ENCODE measurements at regions not wholly inside any gene's neighbourhood (a gene's known extent, or its start where the extent isn't known, plus 50 kb on each side); places are given as distances from the start of the nearest gene placed in this dataset.

DNA sequence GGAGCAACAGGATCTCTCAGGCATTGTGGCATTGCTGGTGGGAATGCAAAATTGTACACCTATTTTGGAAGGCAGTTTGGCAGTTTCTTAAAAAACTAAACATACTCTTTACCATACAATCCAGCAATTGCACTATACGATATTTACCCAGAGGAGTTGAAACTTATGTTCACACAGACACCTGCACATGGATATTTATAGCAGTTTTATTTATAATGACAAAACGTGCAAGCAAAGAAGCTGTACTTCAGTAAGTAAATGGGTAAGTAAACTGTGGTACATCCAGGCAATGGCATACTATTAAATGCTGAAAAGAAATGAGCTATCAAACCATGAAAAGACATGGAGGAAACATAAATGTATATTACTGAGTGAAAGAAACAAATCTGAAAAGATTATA, 71.6 kb upstream of the UBAC2 start:
- H3K4me1 ChIP-seq, result peaks cover 0 to 11% of the 10 kb centered on the region in 2 donors
- no peaks in the 10 kb centered on the region for H3K9me3 ChIP-seq
- no peaks in the 10 kb centered on the region for H3K36me3 ChIP-seq
- no peak overlapping the region for H3K4me3 ChIP-seq
- no peak for DNase-seq (ENCODE audit: low spot score)
- H3K27ac ChIP-seq, result no peak overlapping the region
- no peaks in the 10 kb centered on the region for H3K27me3 ChIP-seq
- TF ChIP-seq, protein P1, sequence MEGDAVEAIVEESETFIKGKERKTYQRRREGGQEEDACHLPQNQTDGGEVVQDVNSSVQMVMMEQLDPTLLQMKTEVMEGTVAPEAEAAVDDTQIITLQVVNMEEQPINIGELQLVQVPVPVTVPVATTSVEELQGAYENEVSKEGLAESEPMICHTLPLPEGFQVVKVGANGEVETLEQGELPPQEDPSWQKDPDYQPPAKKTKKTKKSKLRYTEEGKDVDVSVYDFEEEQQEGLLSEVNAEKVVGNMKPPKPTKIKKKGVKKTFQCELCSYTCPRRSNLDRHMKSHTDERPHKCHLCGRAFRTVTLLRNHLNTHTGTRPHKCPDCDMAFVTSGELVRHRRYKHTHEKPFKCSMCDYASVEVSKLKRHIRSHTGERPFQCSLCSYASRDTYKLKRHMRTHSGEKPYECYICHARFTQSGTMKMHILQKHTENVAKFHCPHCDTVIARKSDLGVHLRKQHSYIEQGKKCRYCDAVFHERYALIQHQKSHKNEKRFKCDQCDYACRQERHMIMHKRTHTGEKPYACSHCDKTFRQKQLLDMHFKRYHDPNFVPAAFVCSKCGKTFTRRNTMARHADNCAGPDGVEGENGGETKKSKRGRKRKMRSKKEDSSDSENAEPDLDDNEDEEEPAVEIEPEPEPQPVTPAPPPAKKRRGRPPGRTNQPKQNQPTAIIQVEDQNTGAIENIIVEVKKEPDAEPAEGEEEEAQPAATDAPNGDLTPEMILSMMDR (IDR thresholded peaks at IDR 0.05), result no peak

DNA sequence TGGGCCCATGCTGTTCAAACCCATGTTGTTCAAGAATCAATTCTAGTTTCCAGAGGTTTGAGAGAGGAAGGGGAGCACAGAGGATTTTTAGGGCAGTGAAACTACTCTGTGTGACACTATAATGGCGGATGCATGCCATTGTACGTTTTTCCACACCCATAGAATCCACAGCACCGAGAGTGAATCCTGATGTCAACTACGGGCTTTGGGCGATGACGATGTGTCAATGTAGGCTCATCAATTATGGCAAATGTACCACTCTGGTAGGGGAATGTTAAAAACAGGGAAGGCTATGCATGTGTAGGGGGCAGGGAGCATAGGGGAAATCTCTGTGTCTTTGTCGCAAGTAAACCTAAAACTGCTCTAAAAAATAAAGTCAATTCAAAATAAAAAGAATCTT, 70.7 kb upstream of the UBAC2 start:
- DNase-seq (ENCODE audit: low spot score), result no peak
- Histone ChIP-seq H3K9me3 (no peaks in the 10 kb centered on the region), H3K4me1 (peaks cover 0 to 6% of the 10 kb centered on the region in 2 donors), H3K36me3 (no peaks in the 10 kb centered on the region), H3K27me3 (no peaks in the 10 kb centered on the region), H3K27ac (no peak overlapping the region), H3K4me3 (no peak overlapping the region)
- TF ChIP-seq, protein P1 (IDR thresholded peaks at IDR 0.05), result no peak

DNA sequence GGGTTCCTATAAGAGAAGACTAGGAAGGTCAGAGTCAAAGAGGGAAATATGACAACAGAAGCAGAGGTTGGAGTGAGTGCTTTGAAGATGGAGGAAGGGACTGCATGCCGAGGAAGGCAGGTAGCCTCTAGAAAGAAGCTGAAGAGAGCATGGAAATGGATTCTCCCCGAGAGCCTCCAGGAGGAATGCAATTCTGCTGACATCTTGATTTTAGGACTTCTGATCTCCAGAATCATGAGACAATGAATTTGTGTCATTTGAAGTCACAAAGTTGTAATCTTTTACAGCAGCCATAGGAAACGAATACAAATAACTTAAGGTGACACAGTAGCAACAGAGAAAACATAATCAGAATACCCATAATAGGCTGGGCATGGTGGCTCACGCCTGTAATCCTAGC, 69.2 kb upstream of the UBAC2 start:
- no peaks in the 10 kb centered on the region for H3K9me3 ChIP-seq

DNA sequence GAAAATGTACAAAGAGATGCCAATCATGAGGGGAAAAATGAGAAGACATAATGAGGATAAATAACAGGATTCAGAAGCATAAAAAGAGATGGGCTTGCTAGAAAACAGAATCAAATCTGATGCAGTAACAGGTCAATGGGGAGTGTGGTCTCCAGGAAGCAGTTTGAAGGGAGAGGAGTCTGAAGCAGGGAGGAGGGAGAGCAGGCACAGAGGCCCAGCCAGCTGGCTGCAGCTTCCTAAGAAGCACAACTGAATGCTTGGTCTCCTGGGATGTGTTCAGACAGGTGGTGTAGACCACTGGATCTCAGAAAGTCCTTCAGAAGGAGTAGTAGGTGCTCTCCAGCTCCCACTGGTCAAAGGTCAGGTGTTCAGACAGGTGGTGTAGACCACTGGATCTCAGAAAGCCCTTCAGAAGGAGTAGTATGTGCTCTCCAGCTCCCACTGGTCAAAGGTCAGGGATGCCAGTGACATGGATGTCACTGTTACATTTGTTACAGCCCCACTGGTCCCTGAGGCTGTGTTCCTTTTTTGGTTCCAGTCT, 68.3 kb upstream of the UBAC2 start:
- no peaks in the 10 kb centered on the region for H3K27me3 ChIP-seq
- no peaks in the 10 kb centered on the region for H3K4me1 ChIP-seq
- TF ChIP-seq, protein P1 (IDR thresholded peaks at IDR 0.05), result no peak
- DNase-seq (ENCODE audit: low spot score), result no peak
- H3K4me3 ChIP-seq, result no peak overlapping the region
- H3K36me3 ChIP-seq, result no peaks in the 10 kb centered on the region
- H3K9me3 ChIP-seq, result no peaks in the 10 kb centered on the region
- H3K27ac ChIP-seq, result no peak overlapping the region

More for the DNA sequence above, 69.2 kb upstream of the UBAC2 start:
- H3K36me3 ChIP-seq, result no peaks in the 10 kb centered on the region
- H3K27ac ChIP-seq, result no peak overlapping the region
- no peak overlapping the region for H3K4me3 ChIP-seq
- no peak for DNase-seq (ENCODE audit: low spot score)
- TF ChIP-seq, protein P1 (IDR thresholded peaks at IDR 0.05), result no peak
- no peaks in the 10 kb centered on the region for H3K27me3 ChIP-seq
- no peaks in the 10 kb centered on the region for H3K4me1 ChIP-seq

DNA sequence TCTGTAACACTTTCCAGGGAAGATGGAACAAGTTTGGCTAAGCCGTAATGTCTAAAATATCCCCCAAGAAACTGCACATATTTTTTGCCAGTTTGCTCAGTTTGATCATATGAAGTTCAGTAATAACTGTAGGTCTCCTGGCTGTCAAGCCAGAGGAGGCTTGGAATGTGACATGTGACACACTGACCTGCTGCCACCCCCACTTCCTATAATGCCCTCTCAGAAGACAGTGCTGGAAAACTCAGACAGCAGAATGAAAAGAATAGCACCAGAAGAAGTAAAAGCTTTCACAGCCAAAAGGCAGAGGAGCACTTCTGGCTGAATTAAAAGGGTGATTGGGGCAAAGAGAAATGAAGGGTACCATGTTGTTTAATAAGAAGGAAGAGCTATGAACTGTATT, 67.4 kb upstream of the UBAC2 start:
- Histone ChIP-seq H3K27me3 (no peaks in the 10 kb centered on the region), H3K27ac (no peak overlapping the region), H3K36me3 (no peaks in the 10 kb centered on the region), H3K4me1 (no peaks in the 10 kb centered on the region), H3K4me3 (no peak overlapping the region), H3K9me3 (no peaks in the 10 kb centered on the region)
- no peak for DNase-seq (ENCODE audit: low spot score)
- TF ChIP-seq, protein P1 (IDR thresholded peaks at IDR 0.05), result no peak

DNA sequence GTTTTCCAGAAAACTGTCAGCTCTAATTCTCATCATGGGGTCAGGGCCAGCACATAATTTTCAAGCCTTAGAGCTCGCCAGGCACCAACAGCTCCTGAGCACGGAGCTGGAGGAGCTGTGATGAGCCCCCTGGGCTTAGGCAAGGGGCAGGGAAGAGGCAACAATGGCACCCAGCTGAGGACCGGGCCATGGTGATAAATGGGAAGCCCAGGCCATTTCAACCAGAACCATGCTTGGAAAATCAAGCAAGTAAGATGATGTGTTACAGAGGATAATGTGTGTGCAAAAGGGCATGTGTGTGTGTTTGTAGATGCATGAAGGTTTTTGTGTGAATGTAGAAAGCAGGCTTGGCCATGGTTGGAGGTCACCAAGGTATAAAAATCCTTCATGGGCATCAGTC, 66.8 kb upstream of the UBAC2 start:
- TF ChIP-seq, protein P1 (IDR thresholded peaks at IDR 0.05), result no peak
- Histone ChIP-seq H3K4me3 (no peak overlapping the region), H3K36me3 (no peaks in the 10 kb centered on the region), H3K27me3 (no peaks in the 10 kb centered on the region), H3K9me3 (no peaks in the 10 kb centered on the region), H3K4me1 (no peaks in the 10 kb centered on the region), H3K27ac (no peak overlapping the region)
- DNase-seq (ENCODE audit: low spot score), result no peak

Data from right atrium auricular region (tissue), 2 donors.